ENCODE measurements at regions not wholly inside any gene's neighbourhood (a gene's known extent, or its start where the extent isn't known, plus 50 kb on each side); places are given as distances from the start of the nearest gene placed in this dataset.
"Not testable (repeated sequence)": the region's sequence is repeated elsewhere in the genome, so short reads cannot be mapped to it uniquely, and the experiment has no call there.

DNA sequence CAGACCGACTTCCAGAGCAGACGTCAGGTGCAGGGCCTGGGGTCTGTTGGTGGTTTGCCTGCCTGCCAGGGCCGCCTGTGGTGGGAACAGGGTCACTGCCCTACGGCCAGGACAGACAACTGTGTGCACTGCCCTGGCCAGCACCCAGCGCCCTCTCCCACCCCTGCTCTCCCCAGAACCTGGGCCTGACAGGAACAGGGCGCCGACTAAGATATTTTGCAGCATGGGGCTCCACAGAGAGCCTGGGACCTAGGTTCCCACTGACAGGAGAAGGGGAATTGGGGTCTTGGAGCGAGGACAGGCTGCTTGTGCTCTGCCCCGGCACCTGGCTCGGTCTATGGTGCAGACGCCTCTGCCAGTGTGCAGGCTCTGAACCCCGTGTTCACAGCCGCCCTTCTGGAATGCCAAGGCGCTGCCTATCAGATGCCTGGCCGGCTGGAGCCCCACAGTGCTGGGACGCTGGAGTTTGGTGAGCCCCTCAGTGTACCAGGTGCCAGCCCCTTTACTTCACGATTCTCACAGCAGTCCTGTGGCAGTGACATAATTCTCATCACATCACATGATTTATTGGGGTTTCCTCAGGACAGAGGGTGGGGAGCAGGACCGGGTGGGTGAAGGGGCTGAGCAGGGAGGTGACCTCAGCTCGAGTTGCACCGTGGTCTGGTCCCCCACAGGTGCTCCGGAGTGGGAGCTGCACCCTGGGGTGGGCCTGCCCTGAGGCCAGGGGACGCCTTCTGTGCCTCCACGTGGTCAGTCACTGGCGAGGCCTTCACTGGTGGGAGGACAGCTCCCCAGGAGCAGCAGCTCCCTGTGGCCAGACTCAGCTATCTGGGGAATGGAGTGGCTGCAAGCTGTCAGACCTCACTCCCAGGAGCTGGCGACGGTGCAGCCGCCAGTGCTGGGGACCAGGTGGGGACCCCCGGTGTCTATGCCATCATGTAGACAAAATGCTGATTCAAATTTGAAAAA, 113.8 kb upstream of the LRPAP1 start:
- DNase-seq: no peak

DNA sequence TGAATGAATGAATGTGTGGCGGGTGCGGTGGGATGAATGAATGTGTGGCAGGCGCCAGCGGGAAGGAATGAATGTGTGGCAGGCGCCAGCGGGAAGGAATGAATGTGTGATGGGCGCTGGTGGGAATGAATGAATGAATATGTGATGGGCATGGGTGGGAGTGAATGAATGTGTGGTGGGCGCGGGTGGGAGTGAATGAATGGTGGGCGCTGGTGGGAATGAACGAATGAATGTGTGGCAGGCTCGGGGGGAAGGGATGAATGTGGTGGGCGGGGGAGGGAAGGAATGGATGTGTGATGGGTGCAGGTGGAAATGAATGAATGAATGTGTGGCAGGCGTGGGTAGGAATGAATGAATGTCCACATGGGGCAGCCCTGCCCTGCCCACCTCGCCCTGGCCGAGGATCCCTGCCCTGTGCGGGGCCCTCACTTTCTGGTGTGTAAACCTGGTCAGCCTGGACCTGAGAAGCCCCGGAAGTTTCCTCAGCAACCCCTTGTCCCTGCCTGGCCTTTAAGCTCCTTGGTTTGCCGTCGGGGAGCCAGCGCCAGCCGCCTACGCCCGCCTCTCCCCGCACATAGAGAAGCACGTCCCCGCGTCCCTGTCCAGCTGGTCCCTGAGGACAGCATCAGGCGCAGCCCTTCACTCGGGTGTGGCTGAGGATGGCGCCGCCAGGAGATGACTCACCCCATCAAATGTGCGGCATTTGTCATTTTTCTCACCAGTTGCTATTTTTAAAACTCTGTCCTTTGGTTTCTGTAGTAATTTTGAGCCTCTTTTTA, 112.8 kb upstream of the LRPAP1 start:
- no peak for DNase-seq

DNA sequence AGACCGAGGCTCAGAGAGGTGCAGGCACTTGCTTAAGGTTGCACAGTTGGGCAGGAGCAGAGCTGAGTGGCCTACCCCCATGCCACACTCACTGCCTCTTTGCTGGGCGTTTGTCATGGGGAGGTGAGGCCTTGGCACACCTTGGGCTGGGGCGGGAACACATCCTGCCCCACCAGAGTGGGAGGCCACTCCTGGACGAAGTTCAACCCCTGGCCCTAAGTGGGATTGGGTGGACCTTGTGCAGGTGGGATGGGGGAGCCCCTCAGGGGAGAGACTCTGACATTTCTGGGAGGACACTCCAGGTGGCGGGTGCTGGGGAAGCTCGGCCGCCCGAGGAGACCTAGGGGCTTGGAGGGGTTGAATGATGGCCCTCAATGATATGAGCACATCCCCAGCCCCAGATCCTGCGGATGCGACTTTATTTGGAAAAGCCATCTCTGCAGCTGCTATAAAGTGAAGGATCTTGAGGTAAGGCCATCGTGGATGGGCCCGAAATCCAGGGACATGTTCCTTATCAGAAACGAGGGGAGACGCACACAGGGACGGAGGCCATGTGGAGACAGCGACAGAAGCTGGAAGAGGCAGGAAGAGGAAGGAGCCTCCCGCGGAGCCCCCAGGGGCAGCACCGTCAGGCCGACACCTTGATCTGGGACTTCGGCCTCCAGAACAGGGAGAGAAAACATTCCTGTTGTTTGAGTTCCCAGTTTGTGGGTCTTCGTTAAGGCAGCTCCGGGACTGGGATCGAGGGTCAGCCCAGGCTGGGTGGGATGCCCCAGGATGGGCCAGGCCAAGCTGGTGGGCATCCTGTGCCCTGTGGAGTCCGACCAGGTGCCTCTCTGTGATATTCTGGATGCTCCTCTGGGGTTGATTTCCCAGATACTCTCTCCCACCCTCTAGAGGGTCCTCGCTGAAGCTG, 111.6 kb upstream of the LRPAP1 start:
- no peak for DNase-seq

DNA sequence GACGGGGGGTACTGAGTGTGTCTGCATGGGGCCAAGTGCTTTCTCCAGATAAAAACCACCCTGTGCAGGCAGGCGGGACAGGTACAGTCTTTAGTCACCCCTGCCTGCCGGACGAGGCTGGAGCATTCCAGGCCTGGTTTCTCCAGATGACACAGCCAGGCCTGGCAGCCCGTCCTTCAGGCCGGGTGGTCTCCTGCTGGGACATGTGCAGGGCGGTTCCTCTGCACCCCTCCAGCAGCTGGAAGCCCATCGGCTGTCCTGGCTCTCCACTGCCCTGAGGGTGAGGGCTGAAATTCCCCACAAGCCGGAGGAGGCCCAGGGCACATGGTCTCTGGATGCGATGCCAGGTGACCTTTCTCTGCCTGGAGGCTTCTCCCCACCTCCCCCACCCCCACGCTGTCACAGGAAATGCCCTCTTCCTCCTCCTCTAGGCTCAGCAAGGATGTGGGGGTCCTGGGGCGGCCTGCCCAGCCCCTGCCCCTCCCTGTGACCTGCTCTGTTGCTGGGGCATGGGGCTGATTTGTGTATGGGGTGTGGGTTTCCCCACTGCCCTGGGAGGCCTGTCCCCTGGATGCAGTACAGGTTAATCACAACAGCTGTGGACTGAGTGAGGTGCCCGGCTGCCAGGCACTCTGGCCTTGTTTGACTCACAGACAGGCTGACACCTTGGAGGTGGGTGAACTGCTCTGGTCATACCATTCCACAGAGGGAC, 110.7 kb upstream of the LRPAP1 start:
- no peak for DNase-seq

DNA sequence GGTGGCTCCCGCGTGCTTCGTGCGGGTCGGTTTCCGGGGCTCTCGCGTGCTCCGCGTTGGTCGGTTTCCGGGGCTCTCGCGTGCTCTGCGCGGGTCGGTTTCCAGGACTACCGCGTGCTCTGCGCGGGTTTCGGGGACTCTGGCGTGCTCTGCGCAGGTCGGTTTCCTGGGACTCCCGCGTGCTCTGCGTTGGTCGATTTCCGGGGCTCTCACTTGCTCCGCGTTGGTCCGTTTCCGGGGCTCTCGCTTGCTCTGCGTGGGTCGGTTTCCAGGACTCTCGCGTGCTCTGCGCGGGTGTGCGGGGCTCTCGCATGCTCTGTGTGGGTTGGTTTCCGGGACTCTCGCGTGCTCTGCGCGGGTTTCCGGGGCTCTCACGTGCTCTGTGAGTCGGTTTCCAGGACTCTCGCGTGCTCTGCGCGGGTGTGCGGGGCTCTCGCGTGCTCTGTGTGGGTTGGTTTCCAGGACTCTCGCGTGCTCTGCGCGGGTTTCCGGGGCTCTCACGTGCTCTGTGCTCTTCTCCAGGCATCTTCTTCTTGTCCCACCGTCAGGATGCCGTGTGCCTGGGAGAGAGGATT, 109.9 kb upstream of the LRPAP1 start:
- DNase-seq: no peak

DNA sequence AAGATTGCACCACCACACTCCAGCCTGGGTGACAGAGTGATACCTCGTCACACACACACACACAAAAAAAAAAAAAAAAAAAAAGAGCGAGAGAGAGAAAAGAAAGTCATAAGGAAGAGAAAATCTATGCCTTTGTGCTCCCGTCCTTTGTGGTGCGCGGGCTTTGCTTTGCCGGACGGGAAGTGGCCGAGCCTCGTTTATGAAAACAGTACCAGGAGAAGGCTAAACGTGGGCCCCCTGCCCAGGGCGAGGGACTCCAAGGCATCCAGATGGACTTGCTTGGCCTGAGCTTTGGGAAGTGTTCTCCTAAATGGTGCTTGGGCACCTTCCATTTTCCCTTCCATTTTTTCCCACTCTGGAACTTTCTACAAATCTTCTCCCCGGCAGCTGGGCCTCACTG, 109.3 kb upstream of the LRPAP1 start:
- no peak for DNase-seq

DNA sequence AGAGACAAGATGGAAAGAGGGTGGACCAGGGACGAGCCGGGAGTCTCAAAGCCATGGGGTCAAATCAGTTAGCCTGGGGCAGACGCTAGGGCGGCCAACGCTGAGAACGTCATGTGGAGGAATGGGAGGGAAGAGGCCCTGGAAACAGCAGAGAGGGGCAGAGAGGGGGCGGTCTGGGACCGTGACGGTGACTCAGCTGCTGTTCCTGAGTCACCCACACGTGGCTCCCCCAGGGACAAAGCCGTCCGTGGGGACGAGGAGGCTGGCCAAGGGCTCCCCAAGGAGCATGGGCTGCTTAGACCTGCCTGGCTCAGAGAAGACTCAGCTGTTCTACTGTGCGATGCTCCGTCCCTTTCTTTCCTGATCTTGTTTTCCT, 108.4 kb upstream of the LRPAP1 start:
- no peak for DNase-seq

DNA sequence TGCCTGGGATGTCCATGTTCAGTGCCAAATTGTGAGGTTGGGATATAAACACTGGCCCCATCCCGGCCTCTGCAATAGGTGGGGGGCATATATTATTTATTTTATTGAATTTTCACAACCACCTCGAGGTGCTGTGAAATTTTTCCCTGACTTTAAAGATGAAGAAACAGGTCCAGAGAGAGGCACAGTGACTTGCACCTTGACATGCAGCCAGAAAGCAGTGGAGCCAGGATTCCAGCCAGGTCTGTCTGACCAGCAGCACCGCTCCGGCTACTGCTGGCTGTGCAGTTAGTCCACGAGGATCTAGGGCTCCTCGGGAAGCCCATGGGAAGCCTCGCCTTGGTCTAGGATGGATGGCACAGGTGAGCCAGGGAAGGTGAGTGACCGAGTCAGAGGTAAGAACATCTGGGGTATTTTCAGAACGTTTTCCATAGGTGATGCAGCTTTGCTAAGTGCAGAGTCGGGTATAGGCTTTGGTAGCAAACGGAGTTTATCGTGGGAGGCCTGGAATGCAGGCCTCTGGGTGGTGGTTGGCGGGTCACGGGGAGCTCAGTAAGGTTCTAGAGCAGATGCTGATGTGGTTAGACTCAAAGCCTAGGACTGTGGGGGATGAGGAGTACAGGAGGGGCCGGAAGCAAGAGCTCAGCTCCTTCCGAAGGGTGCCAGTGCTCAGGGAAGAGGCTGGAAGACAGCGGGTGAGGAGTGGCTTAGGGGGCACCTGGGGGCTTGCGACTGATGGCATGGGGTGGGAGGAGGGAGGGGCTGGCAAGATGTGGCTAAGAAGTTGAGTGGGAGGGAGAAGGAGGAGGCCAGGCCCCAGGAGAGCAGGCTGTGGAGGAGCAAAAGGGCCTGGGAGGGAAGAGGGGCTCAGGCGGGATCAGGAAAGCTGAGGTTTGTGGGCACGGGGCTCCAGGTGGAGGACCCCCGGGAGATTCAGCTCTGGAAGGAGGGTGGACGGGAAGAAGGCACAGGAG, 107.7 kb upstream of the LRPAP1 start:
- DNase-seq: no peak

DNA sequence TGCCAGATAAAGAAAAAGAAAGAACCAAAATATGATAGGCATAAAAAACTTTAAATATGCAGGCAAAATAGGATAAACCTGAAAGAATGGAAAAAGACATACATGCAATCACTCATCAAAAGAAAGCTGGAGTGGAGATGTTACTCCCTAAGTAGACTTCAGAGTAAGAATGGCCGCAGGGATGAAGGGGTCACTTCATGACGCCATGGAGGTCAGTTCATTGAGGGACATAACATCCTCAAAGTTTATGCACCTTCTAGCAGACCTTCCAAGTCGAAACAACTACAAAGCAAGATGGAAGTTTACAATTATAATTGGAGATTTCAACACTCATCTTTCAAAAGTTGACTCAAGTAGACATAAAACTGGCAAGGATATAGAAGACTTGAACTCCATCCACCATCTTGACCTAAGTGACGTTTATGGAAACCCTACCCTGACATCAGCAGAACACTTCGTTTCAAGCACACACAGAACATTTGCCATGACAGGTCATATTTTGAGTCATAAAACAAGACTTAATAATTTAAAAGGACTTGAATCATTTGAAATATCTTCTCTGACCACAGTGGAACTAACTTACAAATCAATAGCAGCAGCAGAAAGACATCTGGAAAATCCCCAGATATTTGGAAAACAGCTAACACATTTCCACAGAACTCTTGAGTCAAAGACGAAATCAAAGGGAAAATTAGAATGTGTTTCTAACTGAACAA, 106.0 kb upstream of the LRPAP1 start:
- no peak for DNase-seq

DNA sequence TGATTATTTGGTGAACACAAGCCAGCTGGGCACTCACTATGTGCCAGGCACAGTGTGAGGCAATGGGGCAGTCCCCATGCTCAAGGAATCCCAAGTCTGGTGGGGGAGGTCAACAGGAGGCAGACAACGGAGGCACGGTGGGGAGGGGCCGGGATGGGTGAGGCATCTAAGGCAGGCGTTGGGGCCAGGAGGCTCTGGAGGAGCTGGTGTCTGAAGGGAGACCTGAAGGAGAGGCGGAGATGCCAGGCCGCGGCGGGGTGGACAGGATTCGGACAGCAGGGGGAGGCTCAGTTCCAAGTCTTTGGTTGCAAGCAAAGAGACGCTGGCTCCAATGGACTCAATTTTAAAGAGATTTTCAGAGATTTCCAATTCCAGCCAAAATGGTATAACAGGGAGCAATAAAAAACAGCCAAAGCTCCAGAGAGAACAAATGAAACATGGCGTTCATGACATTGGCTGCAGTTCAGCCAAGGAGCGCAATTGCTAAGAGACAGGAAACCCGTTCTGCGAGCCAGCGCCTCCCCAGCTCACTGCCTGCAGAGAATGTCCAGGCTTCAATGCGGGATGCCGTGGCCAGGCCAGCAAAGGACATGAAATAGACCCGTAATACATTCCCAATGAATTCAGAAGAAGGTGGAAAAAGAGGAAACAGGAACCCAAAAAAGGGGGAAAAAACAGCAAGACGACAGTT, 105.2 kb upstream of the LRPAP1 start:
- DNase-seq: no peak

DNA sequence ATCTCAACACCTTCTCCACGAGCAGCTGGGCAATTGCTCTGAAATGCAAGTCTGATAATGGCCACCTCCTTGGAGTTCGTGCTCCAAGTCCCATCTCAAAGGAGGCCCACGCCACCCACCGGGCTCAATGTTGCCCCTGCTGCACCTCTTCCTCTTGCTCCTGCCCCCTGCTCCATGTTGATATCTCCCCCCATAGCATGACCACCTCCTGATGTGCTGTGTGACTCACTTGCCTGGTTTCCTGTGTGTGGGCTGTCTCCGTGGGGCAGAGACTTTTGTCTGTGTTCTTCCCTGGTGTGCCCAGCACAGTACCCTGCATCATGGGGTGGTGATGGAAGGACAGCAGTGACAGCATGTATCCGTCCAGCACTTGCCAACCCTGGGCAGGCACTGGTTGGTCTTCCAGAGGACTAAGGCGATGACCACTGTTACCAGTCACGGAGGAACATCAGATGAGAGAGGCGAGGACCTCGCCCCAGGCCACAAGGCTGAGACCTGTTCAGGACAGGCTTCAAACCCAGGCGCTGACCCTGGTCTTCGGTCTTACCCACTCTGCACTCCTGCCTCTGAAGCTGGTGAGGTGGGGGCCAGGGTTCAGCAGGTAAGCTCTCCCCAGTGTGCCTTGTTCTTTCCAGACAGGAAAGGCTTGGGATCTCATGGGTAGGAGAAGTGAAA, 104.6 kb upstream of the LRPAP1 start:
- no peak for DNase-seq

DNA sequence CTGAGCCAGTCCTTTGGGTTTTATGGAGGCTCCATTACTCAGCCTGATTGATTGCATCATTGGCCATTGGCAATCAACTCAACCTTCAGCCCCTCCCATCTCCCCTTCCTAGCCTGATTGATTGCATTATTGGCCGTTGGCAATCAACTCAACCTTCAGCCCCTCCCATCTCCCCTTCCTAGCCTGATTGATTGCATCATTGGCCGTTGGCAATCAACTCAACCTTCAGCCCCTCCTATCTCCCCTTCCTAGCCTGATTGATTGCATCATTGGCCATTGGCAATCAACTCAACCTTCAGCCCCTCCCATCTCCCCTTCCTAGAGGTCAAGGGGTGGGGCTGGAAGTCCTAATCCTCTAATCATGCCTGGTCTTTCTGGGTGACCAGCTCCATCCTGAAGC, 103.8 kb upstream of the LRPAP1 start:
- DNase-seq: not testable (repeated sequence)

DNA sequence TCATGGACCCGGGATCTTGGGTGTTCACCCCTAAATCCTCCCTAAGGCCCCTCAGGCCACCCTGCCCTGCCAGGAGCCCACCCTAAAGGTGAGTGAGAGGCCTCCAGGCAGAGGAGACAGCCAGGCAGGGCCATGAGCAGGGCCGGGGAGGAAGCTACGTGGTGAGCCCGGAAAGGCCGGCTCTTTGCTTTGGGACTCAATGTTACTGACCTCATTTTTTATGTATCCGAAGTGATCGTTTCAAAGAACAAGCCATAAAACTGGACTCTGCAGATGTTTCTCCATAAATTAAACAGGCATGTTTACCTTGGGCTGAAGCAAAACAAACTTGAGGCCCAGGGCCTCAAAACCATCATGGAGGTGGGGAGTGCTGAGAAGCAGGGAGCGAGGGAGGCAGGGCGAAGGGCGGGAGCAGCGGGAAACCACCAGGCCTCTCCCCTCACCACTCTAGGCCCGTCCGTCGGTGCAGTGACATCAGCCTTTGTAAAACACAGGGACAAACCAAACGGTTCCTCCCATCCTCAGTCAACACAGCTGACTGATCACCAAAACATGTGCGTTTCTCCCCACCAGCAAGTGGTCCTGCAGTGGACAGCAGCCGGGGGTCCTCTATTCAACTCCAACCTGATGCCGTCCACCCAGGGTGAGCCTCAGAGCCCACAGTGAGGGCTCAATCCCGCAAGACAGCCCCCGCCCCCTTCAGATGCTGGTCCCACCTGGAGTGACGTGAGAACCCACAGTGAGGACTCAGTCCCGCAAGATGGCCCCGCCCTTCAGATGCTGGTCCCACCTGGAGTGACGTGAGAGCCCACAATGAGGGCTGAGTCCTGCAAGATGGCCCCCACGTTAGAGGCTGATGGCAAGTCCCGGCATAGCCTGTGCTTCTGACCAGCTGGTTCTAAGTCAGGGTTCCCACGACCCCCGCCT, 102.9 kb upstream of the LRPAP1 start:
- DNase-seq: no peak

DNA sequence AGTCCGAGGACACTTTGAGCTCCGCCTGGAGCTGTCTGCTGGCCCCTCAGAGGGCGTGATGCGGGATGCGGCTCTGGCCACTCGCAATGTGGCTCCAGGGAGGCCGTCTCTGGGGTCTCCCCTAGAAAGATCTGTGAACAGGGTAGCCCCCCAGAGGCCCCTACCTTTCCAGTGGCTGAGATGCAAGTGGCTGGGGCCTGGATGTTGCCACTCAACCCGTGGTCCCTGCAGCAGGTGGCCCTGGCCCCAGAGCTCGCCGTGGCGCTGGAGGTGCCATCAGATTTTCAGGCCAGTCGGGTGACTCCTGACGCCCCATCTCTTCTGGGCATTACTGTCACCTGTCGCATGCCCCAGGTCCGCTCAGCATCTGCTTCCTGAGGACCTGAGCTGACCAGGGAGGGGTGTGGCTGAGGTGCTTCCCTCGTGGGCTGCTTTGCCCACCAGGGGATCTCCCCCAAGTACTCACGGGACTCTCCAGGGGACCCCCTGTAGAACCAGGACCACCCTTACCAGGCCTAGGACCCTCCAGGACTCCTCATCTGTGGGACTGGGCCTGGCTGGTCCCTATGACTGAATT, 102.1 kb upstream of the LRPAP1 start:
- no peak for DNase-seq

DNA sequence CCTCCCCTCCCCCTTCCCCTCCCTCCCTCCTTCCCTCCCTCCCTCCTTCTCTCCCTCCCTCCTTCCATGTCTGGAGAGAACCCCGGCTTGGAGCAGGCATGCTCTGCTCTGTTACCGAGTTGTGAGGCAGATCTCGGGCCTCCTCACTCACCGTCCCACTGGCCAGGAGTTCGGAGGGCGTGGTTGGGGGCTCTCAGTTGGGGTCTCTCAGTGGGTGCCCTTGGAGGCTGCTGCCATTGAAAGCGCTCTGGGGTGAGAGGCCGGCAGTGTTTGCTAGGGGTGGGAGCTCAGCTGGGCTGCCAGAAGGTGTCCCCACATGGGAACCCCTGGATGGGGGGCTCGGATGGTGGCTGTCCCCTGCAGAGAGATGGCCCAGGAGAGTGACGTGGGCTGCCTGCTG, 101.1 kb upstream of the LRPAP1 start:
- not testable (repeated sequence) for DNase-seq

DNA sequence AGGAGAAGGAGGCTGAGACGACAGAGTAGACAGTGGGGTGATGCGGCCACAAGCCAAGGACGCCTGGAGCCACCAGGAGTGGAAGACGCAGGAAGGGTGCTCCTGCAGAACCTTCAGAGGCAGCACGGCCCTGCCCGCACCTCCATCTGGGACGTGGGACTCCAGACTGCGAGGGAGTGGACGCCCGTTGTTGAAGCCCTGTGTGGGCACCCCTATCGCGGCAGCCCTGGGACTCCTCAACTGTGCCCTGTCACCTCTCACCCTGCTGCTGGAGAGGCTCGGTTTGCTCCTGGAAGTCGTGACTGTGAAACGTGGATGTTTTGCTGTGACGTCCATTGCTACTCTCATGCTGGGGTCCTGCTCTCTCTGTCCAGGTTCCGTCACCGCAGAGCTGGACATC, 100.6 kb upstream of the LRPAP1 start:
- not testable (repeated sequence) for DNase-seq

All from NCI-H345 (cell line).